HepG2 (cell line): ENCODE measurements at regions not wholly inside any gene's neighbourhood (a gene's known extent, or its start where the extent isn't known, plus 50 kb on each side); places are given as distances from the start of the nearest gene placed in this dataset.

Source experiments
- CTCF ChIP-seq: sonication (generic); formaldehyde crosslinking; IDR thresholded peaks from 2 replicates; pipeline ENCODE4 v1.5.0; 2020; ENCODE audit warnings: mild to moderate bottlenecking, missing genetic modification reagents, moderate library complexity
- ETS1 ChIP-seq: sonication (generic); formaldehyde crosslinking; IDR thresholded peaks from 2 replicates; pipeline ENCODE4 v1.4.0; 2020; ENCODE audit warnings: missing genetic modification reagents
- FOXM1 ChIP-seq: sonication (generic); formaldehyde crosslinking; IDR thresholded peaks from 2 replicates; pipeline ENCODE4 v1.5.0; 2020; ENCODE audit warnings: missing genetic modification reagents
- KLF13 ChIP-seq: sonication (generic); formaldehyde crosslinking; IDR thresholded peaks from 2 replicates; pipeline ENCODE4 v1.4.0; 2020; ENCODE audit warnings: mild to moderate bottlenecking, missing genetic modification reagents
- NFKBIZ ChIP-seq: IDR thresholded peaks from 2 replicates; pipeline ENCODE4 v1.6.1; 2018; ENCODE audit warnings: missing genetic modification reagents, missing compliant biosample characterization
- REL ChIP-seq: sonication (generic); formaldehyde crosslinking; conservative IDR thresholded peaks from 2 replicates; pipeline ENCODE4 v1.8.0; 2022; ENCODE audit warnings: mild to moderate bottlenecking, missing genetic modification reagents, moderate library complexity
- SMC3 ChIP-seq: IDR thresholded peaks from 2 replicates; pipeline ENCODE4 v1.6.1; 2011; ENCODE audit warnings: low read length, improper control_type of control experiment
- STAG1 ChIP-seq: sonication (generic); formaldehyde crosslinking; IDR thresholded peaks from 2 replicates; pipeline ENCODE4 v1.4.0; 2020; ENCODE audit warnings: missing genetic modification reagents
- ZBTB33 ChIP-seq: sonication (generic); formaldehyde crosslinking; IDR thresholded peaks from 2 replicates; pipeline ENCODE4 v1.4.0; 2020; ENCODE audit warnings: missing genetic modification reagents
- ZNF17 ChIP-seq: sonication (generic); formaldehyde crosslinking; IDR thresholded peaks from 2 replicates; pipeline ENCODE4 v1.5.0; 2020; ENCODE audit warnings: mild to moderate bottlenecking, missing genetic modification reagents
- ZNF282 ChIP-seq: fragments of 450-650 bp; IDR thresholded peaks from 2 replicates; pipeline ENCODE4 v1.6.1; 2018; ENCODE audit not compliant: partially characterized antibody
- ZNF335 ChIP-seq: sonication (generic); formaldehyde crosslinking; IDR thresholded peaks from 2 replicates; pipeline ENCODE4 v1.4.0; 2020; ENCODE audit warnings: missing genetic modification reagents
- ZNF546 ChIP-seq: sonication (generic); formaldehyde crosslinking; conservative IDR thresholded peaks from 2 replicates; pipeline ENCODE4 v1.8.1; 2023; ENCODE audit warnings: mild to moderate bottlenecking, missing genetic modification reagents
- ZNF550 ChIP-seq: sonication (generic); formaldehyde crosslinking; IDR thresholded peaks from 2 replicates; pipeline ENCODE4 v1.4.0; 2020; ENCODE audit warnings: mild to moderate bottlenecking, missing genetic modification reagents, borderline replicate concordance
- ZNF644 ChIP-seq: IDR thresholded peaks from 2 replicates; pipeline ENCODE4 v1.6.1; 2016; ENCODE audit warnings: low read depth
- ZNF83 ChIP-seq: sonication (generic); formaldehyde crosslinking; IDR thresholded peaks from 2 replicates; pipeline ENCODE4 v1.4.0; 2020; ENCODE audit warnings: missing genetic modification reagents, mild to moderate bottlenecking, borderline replicate concordance
- ZNF879 ChIP-seq: sonication (generic); formaldehyde crosslinking; IDR thresholded peaks from 2 replicates; pipeline ENCODE4 v1.8.1; 2023; ENCODE audit warnings: missing genetic modification reagents
- TF ChIP-seq, protein P1 (sequence below): sonication (generic); formaldehyde crosslinking; IDR thresholded peaks from 2 replicates; pipeline ENCODE4 v1.4.0; 2020; ENCODE audit warnings: missing genetic modification reagents
- TF ChIP-seq, protein P2 (sequence below): sonication (generic); formaldehyde crosslinking; IDR thresholded peaks from 2 replicates; pipeline ENCODE4 v1.4.0; 2020; ENCODE audit warnings: mild to moderate bottlenecking, missing genetic modification reagents
- TF ChIP-seq, protein P3 (sequence below): sonication (generic); formaldehyde crosslinking; IDR thresholded peaks from 2 replicates; pipeline ENCODE4 v1.8.1; 2023; ENCODE audit warnings: mild to moderate bottlenecking, missing genetic modification reagents
- TF ChIP-seq, protein P4 (sequence below): sonication (generic); formaldehyde crosslinking; IDR thresholded peaks from 2 replicates; pipeline ENCODE4 v1.4.0; 2020; ENCODE audit warnings: missing genetic modification reagents
- TF ChIP-seq, protein P5 (sequence below): IDR thresholded peaks from 2 replicates; pipeline ENCODE4 v1.6.1; 2018; ENCODE audit warnings: missing genetic modification reagents, mild to moderate bottlenecking, missing compliant biosample characterization

DNA sequence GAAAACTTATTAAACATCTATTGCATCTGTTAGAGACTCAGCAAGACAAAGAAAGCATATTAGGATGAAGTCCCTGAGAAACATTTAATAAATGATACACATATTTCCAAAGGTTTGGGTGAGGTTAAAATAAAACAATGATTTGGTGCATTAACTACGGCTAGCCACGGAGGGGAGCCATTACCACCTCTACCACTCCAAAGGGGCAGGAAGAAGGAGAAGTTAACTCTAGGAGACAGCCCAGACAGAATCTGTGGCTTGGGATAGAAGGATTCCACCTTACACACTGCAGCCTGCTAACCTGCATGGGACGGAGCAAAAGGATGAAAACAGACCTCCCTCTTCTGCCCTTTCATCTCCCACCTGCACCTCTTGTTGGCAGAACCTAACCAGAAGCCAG lies 189.1 kb upstream of the C1QTNF7 start (continued):
- TF ChIP-seq, protein P1, sequence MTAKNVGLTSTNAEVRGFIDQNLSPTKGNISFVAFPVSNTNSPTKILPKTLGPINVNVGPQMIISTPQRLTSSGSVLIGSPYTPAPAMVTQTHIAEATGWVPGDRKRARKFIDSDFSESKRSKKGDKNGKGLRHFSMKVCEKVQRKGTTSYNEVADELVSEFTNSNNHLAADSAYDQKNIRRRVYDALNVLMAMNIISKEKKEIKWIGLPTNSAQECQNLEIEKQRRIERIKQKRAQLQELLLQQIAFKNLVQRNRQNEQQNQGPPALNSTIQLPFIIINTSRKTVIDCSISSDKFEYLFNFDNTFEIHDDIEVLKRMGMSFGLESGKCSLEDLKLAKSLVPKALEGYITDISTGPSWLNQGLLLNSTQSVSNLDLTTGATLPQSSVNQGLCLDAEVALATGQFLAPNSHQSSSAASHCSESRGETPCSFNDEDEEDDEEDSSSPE (CRISPR knock-in tag), result no peak
- TF ChIP-seq, protein P2, sequence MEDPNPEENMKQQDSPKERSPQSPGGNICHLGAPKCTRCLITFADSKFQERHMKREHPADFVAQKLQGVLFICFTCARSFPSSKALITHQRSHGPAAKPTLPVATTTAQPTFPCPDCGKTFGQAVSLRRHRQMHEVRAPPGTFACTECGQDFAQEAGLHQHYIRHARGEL, result no peak
- TF ChIP-seq ZNF550 (CRISPR knock-in tag) (no peak), ZNF546 (CRISPR knock-in tag) (no peak), ETS1 (CRISPR knock-in tag) (no peak), REL (CRISPR knock-in tag) (no peak), ZNF879 (CRISPR knock-in tag) (no peak), FOXM1 (CRISPR knock-in tag) (no peak), ZNF83 (CRISPR knock-in tag) (no peak), ZNF335 (no peak), ZBTB33 (CRISPR knock-in tag) (no peak), KLF13 (CRISPR knock-in tag) (no peak), STAG1 (CRISPR knock-in tag) (peak; percentile 66), ZNF644 (CRISPR knock-in tag) (no peak), NFKBIZ (CRISPR knock-in tag) (no peak), ZNF282 (no peak), SMC3 (peak; percentile 40), ZNF17 (no peak), CTCF (CRISPR knock-in tag) (peak; percentile 61)
- TF ChIP-seq, protein P3, sequence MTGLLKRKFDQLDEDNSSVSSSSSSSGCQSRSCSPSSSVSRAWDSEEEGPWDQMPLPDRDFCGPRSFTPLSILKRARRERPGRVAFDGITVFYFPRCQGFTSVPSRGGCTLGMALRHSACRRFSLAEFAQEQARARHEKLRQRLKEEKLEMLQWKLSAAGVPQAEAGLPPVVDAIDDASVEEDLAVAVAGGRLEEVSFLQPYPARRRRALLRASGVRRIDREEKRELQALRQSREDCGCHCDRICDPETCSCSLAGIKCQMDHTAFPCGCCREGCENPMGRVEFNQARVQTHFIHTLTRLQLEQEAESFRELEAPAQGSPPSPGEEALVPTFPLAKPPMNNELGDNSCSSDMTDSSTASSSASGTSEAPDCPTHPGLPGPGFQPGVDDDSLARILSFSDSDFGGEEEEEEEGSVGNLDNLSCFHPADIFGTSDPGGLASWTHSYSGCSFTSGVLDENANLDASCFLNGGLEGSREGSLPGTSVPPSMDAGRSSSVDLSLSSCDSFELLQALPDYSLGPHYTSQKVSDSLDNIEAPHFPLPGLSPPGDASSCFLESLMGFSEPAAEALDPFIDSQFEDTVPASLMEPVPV (CRISPR knock-in tag), result no peak
- TF ChIP-seq, protein P4, sequence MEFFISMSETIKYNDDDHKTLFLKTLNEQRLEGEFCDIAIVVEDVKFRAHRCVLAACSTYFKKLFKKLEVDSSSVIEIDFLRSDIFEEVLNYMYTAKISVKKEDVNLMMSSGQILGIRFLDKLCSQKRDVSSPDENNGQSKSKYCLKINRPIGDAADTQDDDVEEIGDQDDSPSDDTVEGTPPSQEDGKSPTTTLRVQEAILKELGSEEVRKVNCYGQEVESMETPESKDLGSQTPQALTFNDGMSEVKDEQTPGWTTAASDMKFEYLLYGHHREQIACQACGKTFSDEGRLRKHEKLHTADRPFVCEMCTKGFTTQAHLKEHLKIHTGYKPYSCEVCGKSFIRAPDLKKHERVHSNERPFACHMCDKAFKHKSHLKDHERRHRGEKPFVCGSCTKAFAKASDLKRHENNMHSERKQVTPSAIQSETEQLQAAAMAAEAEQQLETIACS (CRISPR knock-in tag), result no peak
- TF ChIP-seq, protein P5, sequence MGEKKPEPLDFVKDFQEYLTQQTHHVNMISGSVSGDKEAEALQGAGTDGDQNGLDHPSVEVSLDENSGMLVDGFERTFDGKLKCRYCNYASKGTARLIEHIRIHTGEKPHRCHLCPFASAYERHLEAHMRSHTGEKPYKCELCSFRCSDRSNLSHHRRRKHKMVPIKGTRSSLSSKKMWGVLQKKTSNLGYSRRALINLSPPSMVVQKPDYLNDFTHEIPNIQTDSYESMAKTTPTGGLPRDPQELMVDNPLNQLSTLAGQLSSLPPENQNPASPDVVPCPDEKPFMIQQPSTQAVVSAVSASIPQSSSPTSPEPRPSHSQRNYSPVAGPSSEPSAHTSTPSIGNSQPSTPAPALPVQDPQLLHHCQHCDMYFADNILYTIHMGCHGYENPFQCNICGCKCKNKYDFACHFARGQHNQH (CRISPR knock-in tag), result no peak
